Tibial nerve (tissue), 4 donors: ENCODE measurements at regions not wholly inside any gene's neighbourhood (a gene's known extent, or its start where the extent isn't known, plus 50 kb on each side); places are given as distances from the start of the nearest gene placed in this dataset.

Experiments
- DNase-seq, 2 donors: peaks; one replicate each; pipeline ENCODE4 v3.0.0-alpha.2; 2019; ENCODE audit warnings: low spot score in 2 of 2
- H3K27ac ChIP-seq, 4 donors: fragments of 200-600 bp; sonication (generic) in 3 of 4; one replicate each; pipeline ENCODE4 v1.5.1; 2017 to 2019; ENCODE audit warnings: mild to moderate bottlenecking in 1 of 4
- H3K27me3 ChIP-seq, 2 donors: fragments of 200-600 bp; sonication (generic) in 1 of 2; one replicate each; pipeline versions ENCODE4 v1.5.1 to v1.6.0; 2017 to 2019
- H3K36me3 ChIP-seq, 3 donors: fragments of 200-600 bp; sonication (generic); one replicate each; pipeline ENCODE4 v1.5.1; 2018 to 2019
- H3K4me1 ChIP-seq, 4 donors: fragments of 200-600 bp; sonication (generic) in 3 of 4; one replicate each; pipeline ENCODE4 v1.5.1; 2017 to 2019
- H3K4me3 ChIP-seq, 4 donors: fragments of 200-600 bp; sonication (generic) in 3 of 4; one replicate each; pipeline ENCODE4 v1.5.1; 2017 to 2019; ENCODE audit warnings: mild to moderate bottlenecking in 1 of 4, moderate library complexity in 1 of 4
- H3K9me3 ChIP-seq, 4 donors: fragments of 200-600 bp; sonication (generic) in 3 of 4; one replicate each; pipeline ENCODE4 v1.5.1; 2017 to 2019
- EP300 ChIP-seq, 2 donors: sonication (generic); formaldehyde crosslinking; IDR thresholded peaks; one replicate each; pipeline ENCODE4 v1.6.1; 2017; ENCODE audit warnings: antibody characterized with exemption in 2 of 2, mild to moderate bottlenecking in 1 of 2
- POLR2A ChIP-seq, 2 donors: fragments of 450-650 bp; IDR thresholded peaks; one replicate each; pipeline ENCODE4 v1.6.1; 2017; ENCODE audit warnings: antibody characterized with exemption in 2 of 2, mild to moderate bottlenecking in 2 of 2, moderate library complexity in 2 of 2
- WGBS, 2 donors: methylation state at CpG; one replicate each; pipeline ENCODE4 v1.1.5; 2018; 5-methylcytosine and 5-hydroxymethylcytosine counted together
- TF ChIP-seq, protein P1 (sequence below), 5 experiments: fragments of 200-600 bp in 3 of 5; fragments of 450-650 bp in 2 of 5; sonication (generic) in 3 of 5; IDR thresholded peaks; one replicate each; pipeline ENCODE4 v1.5.1; 2016 to 2019; ENCODE audit warnings: antibody characterized with exemption in 5 of 5, mild to moderate bottlenecking in 3 of 5, moderate library complexity in 2 of 5

DNA sequence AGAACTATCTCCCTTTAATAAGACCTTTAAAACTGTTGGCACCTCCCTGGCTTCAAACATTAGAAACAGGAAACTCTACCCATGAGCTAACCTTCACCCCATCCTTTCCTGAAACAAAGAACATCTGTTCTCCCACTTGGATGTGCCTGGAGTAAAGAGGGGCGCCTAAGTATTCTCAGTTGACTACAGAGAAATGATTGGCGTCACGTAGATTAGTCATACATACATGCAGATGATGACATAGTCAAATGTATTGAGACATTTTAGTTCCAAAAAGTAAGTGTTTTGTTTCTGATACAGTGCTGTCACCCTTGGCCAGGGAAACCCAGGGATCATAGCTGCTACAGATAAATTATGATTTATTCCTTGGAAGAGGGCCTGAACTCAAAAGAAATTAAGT is 260.0 kb upstream of the PLEKHG7 start:
- DNase-seq = no peak
- no peaks in the 10 kb centered on the region for H3K36me3 ChIP-seq
- 43 to 57% methylated on average over 3 of the region's 3 CpGs for WGBS, 2 donors
- no peak overlapping the region for H3K4me3 ChIP-seq
- H3K27ac ChIP-seq = peak overlapping the region in 2 of 4 donors; percentile 49 to 58
- H3K9me3 ChIP-seq = no peaks in the 10 kb centered on the region
- no peaks in the 10 kb centered on the region for H3K27me3 ChIP-seq
- no peak for TF ChIP-seq POLR2A (IDR thresholded peaks at IDR 0.05)
- TF ChIP-seq, protein P1, sequence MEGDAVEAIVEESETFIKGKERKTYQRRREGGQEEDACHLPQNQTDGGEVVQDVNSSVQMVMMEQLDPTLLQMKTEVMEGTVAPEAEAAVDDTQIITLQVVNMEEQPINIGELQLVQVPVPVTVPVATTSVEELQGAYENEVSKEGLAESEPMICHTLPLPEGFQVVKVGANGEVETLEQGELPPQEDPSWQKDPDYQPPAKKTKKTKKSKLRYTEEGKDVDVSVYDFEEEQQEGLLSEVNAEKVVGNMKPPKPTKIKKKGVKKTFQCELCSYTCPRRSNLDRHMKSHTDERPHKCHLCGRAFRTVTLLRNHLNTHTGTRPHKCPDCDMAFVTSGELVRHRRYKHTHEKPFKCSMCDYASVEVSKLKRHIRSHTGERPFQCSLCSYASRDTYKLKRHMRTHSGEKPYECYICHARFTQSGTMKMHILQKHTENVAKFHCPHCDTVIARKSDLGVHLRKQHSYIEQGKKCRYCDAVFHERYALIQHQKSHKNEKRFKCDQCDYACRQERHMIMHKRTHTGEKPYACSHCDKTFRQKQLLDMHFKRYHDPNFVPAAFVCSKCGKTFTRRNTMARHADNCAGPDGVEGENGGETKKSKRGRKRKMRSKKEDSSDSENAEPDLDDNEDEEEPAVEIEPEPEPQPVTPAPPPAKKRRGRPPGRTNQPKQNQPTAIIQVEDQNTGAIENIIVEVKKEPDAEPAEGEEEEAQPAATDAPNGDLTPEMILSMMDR (IDR thresholded peaks at IDR 0.05) = no peak
- TF ChIP-seq EP300 (IDR thresholded peaks at IDR 0.05) = no peak
- H3K4me1 ChIP-seq = peaks cover 0 to 39% (median 17%) of the 10 kb centered on the region in 4 donors

DNA sequence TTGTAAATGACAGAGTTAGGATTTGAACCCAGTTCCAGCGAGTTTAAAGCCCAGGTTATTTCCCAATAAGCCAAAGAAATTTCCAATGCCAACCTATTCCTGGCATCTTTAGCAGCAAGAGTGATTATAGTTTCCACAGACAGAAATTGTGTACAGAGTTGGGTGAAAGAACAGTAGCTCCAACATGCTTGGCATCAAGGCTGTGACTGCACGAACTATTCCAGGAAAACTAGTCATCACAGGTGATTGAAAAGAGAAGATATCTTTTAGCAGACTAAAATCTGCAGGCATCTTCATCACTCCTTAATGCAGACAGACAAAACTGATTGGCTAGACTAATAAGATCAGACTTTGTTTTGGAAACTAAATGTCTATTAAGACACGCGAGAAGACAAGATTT is 262.7 kb upstream of the PLEKHG7 start:
- 83 to 86% methylated on average over 4 of the region's 4 CpGs for WGBS, 2 donors

DNA sequence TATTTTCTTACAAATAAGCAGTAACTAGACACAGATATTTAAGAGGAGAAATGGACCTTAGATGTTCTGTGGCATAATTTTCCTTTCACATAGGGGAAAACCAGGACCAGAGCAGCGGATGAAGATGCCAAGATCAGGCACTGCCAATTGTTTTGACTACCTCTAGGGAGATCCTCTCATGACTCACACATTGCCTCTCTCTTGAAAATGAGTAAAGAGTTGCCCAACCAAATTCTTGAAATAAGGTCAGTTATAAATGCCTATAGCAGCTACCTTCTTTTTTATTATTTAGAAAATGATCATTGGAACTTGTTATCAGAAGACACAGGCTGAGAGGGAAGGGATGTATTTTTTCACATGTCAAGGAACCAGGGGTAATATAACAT is 263.4 kb upstream of the PLEKHG7 start:
- DNase-seq = peak in 1 of 2 donors; percentile 38
- H3K27ac ChIP-seq = peak overlapping the region in 1 of 4 donors; percentile 22
- H3K36me3 ChIP-seq = no peaks in the 10 kb centered on the region
- H3K9me3 ChIP-seq = no peaks in the 10 kb centered on the region
- no peak overlapping the region for H3K4me3 ChIP-seq
- WGBS, 2 donors = 64 to 69% methylated on average over 1 of the region's 1 CpG
- TF ChIP-seq POLR2A (IDR thresholded peaks at IDR 0.05) = no peak
- TF ChIP-seq, protein P1 (IDR thresholded peaks at IDR 0.05) = no peak
- TF ChIP-seq EP300 (IDR thresholded peaks at IDR 0.05) = peak; percentile 8 to 36
- no peaks in the 10 kb centered on the region for H3K27me3 ChIP-seq
- peaks cover 0 to 33% (median 7%) of the 10 kb centered on the region in 4 donors for H3K4me1 ChIP-seq

More for the DNA sequence above, 262.7 kb upstream of the PLEKHG7 start:
- Histone ChIP-seq H3K36me3 (no peaks in the 10 kb centered on the region), H3K4me3 (no peak overlapping the region), H3K9me3 (no peaks in the 10 kb centered on the region), H3K4me1 (peaks cover 0 to 36% (median 9%) of the 10 kb centered on the region in 4 donors), H3K27ac (no peak overlapping the region), H3K27me3 (no peaks in the 10 kb centered on the region)
- no peak for DNase-seq
- TF ChIP-seq POLR2A (IDR thresholded peaks at IDR 0.05) (no peak), EP300 (IDR thresholded peaks at IDR 0.05) (no peak)
- TF ChIP-seq, protein P1 (IDR thresholded peaks at IDR 0.05) = no peak

DNA sequence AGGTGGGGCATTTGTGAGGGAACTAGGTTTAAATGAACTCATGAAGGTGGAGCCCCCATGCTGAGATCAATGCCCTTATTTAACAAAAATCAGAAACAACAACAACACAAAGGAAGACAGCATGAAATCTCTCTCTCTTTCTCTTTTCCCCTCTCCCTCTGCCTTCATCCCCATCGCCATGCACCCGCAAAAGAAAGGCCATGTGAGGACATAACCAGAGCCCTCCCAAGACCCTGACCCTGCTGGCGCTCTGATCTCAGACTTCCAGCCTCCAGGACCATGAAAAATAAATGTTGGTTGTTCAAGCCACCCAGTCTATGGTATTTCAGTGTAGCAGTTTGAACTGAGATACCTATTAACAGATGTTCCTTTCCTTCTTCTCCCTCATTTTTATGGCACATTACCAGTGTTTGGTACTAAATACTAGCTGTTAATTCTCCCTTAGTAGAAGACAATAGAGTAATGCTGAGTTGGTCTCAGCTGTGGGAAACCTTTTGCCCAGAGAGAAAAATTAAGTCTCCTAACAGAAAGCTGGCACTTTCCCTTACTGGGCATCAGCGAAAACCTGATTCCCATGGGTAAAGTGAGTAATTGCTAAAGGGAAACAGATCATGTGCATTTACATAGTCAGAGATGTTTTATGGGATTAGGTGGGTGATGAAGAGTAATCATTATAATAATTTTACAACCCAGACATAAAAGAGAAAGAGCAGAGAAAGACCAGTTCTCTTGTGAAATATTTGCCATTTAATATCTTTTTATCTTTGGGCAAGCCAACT is 264.0 kb upstream of the PLEKHG7 start:
- no peaks in the 10 kb centered on the region for H3K27me3 ChIP-seq
- H3K4me3 ChIP-seq = no peak overlapping the region
- H3K9me3 ChIP-seq = no peaks in the 10 kb centered on the region
- no peaks in the 10 kb centered on the region for H3K36me3 ChIP-seq
- WGBS, 2 donors = 81 to 85% methylated on average over 4 of the region's 4 CpGs
- H3K4me1 ChIP-seq = peaks cover 0 to 31% (median 4%) of the 10 kb centered on the region in 4 donors
- DNase-seq = no peak
- TF ChIP-seq, protein P1 (IDR thresholded peaks at IDR 0.05) = no peak
- peak in 1 of 2 donors; percentile 19 for TF ChIP-seq EP300 (IDR thresholded peaks at IDR 0.05)
- peak overlapping the region in 1 of 4 donors; percentile 22 for H3K27ac ChIP-seq

DNA sequence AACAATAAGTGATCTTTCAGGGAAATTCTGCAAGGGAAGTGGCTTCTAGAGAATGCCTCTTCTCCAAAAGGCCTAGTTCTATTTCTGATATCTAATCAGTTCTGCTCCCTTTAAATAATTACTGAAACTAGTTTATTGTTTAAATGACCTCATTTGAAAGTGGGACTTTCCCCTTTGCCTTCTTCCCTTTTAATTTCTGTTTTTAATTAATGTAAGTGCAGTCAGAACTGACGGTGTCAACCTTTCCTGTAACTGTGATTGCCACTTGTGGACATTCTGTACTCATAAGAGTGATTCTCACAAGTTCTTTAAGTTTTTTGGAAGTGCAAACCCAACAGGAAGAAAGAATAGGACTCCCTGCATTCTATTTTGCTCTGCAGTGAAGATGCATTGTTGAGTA is 265.3 kb upstream of the PLEKHG7 start:
- Histone ChIP-seq H3K4me1 (peaks cover 0 to 18% (median 4%) of the 10 kb centered on the region in 4 donors), H3K27me3 (no peaks in the 10 kb centered on the region), H3K4me3 (no peak overlapping the region), H3K9me3 (no peaks in the 10 kb centered on the region), H3K27ac (peak overlapping the region in 1 of 4 donors; percentile 15), H3K36me3 (no peaks in the 10 kb centered on the region)
- TF ChIP-seq POLR2A (IDR thresholded peaks at IDR 0.05) (no peak), EP300 (IDR thresholded peaks at IDR 0.05) (peak in 1 of 2 donors; percentile 10)
- 59 to 61% methylated on average over 1 of the region's 1 CpG for WGBS, 2 donors
- no peak for DNase-seq
